ENCODE measurements at regions not wholly inside any gene's neighbourhood (a gene's known extent, or its start where the extent isn't known, plus 50 kb on each side); places are given as distances from the start of the nearest gene placed in this dataset.

- POLR2A ChIA-PET: no interaction called here
- H3K4me3 ChIP-seq (replicated peaks in 1 of 2; ENCODE audit: low read depth in 1 of 2, low read length in 2 of 2): no peak overlapping the region
- BruUV-seq (replicated peaks): no TSS peak
- H3K9me2 ChIP-seq (ENCODE audit: insufficient read depth): no peaks in the 10 kb centered on the region
- H4K20me1 ChIP-seq (ENCODE audit: insufficient read depth): no peaks in the 10 kb centered on the region
- RAD21 ChIA-PET (ENCODE audit: low non-redundant PET in 1 of 2, low total read pairs in 2 of 2, uncharacterized antibody in 2 of 2, unreplicated experiment in 2 of 2): no interaction called here
- no peaks in the 10 kb centered on the region for H3K27me3 ChIP-seq (ENCODE audit: insufficient read depth, low read length)
- H3K27ac ChIP-seq (ENCODE audit: low read depth, low read length): no peak overlapping the region
- H3K79me2 ChIP-seq (ENCODE audit: insufficient read depth, low read length): no peaks in the 10 kb centered on the region
- intact Hi-C loops (cut with micrococcal nuclease): no loop called here
- DNase-seq (ENCODE audit: low read depth, low spot score) (no peak), ATAC-seq (no peak)
- no peak overlapping the region for H3K9ac ChIP-seq (ENCODE audit: low read length)
- no peaks in the 10 kb centered on the region for H3K36me3 ChIP-seq (ENCODE audit: control insufficient read depth in 1 of 2, insufficient read depth in 2 of 2, low read length in 2 of 2)
- peaks cover 16 to 44% of the 10 kb centered on the region in 2 experiments for H3K4me1 ChIP-seq (ENCODE audit: control insufficient read depth in 1 of 2, insufficient read depth in 2 of 2, low read length in 2 of 2)
- no peak for TF ChIP-seq ZNF274 (IDR thresholded peaks at IDR 0.05; ENCODE audit: low read depth, low read length)
- no peak for TF ChIP-seq ZBTB33 (IDR thresholded peaks at IDR 0.05; ENCODE audit: extremely low read depth, insufficient replicate concordance, low read length)
- no peak for TF ChIP-seq POLR2AphosphoS5 (IDR thresholded peaks at IDR 0.05; ENCODE audit: low read depth, low read length)
- no peak for TF ChIP-seq EZH2 (IDR thresholded peaks at IDR 0.05)
- no peak for TF ChIP-seq JUND (IDR thresholded peaks at IDR 0.05)
- TF ChIP-seq CEBPB (IDR thresholded peaks at IDR 0.05; ENCODE audit: low read depth): no peak
- no peak for TF ChIP-seq ELF1 (IDR thresholded peaks at IDR 0.05; ENCODE audit: borderline replicate concordance, low read depth)
- TF ChIP-seq TCF7L2 (IDR thresholded peaks at IDR 0.05; ENCODE audit: borderline replicate concordance, extremely low read depth, insufficient read depth, insufficient read length): no peak
- no peak for TF ChIP-seq YY1 (IDR thresholded peaks at IDR 0.05; ENCODE audit: extremely low read depth, insufficient replicate concordance, low read depth, low read length)
- TF ChIP-seq RAD21 (IDR thresholded peaks at IDR 0.05; ENCODE audit: low read depth): no peak
- no peak for TF ChIP-seq CBX3 (IDR thresholded peaks at IDR 0.05; ENCODE audit: low read depth)
- no peak overlapping the region for H3K4me2 ChIP-seq (ENCODE audit: low read length)
- H3K9me3 ChIP-seq (ENCODE audit: control insufficient read depth in 1 of 2, insufficient read depth in 1 of 2, low read depth in 1 of 2, low read length in 2 of 2): no peaks in the 10 kb centered on the region
- no peak overlapping the region for H2AFZ ChIP-seq (ENCODE audit: low read depth, low read length, poor library complexity, severe bottlenecking)
- CTCF ChIA-PET: no interaction called here
Measured at GRCh38 chr14:49994951-49995561, 102.2 kb downstream of the ARF6 start.
